Neural crest cell (in vitro differentiated cells): ENCODE measurements at regions not wholly inside any gene's neighbourhood (a gene's known extent, or its start where the extent isn't known, plus 50 kb on each side); places are given as distances from the start of the nearest gene placed in this dataset.

Source experiments
- DNase-seq: peaks from one replicate; pipeline ENCODE4 v3.0.0; 2021; ENCODE audit warnings: low read depth, mixed read lengths, low spot score
- H3K27ac Mint-ChIP-seq: one replicate; pipeline ENCODE4 v1.8.0; 2021; ENCODE audit warnings: mild to moderate bottlenecking, mixed read lengths; ENCODE audit not compliant: unreplicated experiment
- H3K27me3 Mint-ChIP-seq: 2 replicates; pipeline ENCODE4 v1.8.0; 2021; ENCODE audit warnings: low read depth, mild to moderate bottlenecking, mixed read lengths
- H3K36me3 Mint-ChIP-seq: 2 replicates; pipeline ENCODE4 v1.8.0; 2021; ENCODE audit warnings: low read depth, mild to moderate bottlenecking, mixed read lengths
- H3K4me1 Mint-ChIP-seq: 2 replicates; pipeline ENCODE4 v1.8.0; 2021; ENCODE audit warnings: mixed read lengths
- H3K4me3 Mint-ChIP-seq: one replicate; pipeline ENCODE4 v1.8.0; 2021; ENCODE audit warnings: mild to moderate bottlenecking, mixed read lengths
- H3K9me3 Mint-ChIP-seq: 2 replicates; pipeline ENCODE4 v1.8.0; 2021; ENCODE audit warnings: mixed read lengths
- TF ChIP-seq, protein P1 (sequence below): fragments of 200-600 bp; sonication (generic); conservative IDR thresholded peaks from 2 replicates; pipeline ENCODE4 v1.5.0; 2021; ENCODE audit warnings: antibody characterized with exemption, mild to moderate bottlenecking

DNA sequence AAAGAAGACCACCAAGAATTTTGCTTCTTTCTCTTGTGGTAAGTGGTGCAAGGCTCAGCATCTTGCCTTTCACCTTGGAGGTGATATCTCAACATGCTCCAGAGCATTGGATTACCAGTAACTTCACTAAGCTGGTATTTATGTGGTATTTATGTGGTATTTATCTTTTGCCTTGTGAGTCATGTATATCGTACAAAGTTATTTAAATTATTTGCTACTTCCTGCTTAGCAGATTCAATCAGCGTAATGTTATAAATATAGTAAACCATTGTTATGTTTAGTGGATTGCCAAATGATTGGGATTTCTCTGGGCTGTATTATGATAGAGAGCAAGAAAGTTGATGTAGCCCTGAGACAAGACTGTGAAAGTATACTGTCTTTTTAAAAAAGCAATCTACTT is 366.4 kb downstream of the IPO8 start:
- DNase-seq: no peak
- H3K27me3 Mint-ChIP-seq: no peaks in the 10 kb centered on the region
- H3K27ac Mint-ChIP-seq: no peak overlapping the region
- H3K9me3 Mint-ChIP-seq: no peaks in the 10 kb centered on the region
- no peaks in the 10 kb centered on the region for H3K36me3 Mint-ChIP-seq
- H3K4me3 Mint-ChIP-seq: no peak overlapping the region
- no peaks in the 10 kb centered on the region for H3K4me1 Mint-ChIP-seq
- TF ChIP-seq, protein P1, sequence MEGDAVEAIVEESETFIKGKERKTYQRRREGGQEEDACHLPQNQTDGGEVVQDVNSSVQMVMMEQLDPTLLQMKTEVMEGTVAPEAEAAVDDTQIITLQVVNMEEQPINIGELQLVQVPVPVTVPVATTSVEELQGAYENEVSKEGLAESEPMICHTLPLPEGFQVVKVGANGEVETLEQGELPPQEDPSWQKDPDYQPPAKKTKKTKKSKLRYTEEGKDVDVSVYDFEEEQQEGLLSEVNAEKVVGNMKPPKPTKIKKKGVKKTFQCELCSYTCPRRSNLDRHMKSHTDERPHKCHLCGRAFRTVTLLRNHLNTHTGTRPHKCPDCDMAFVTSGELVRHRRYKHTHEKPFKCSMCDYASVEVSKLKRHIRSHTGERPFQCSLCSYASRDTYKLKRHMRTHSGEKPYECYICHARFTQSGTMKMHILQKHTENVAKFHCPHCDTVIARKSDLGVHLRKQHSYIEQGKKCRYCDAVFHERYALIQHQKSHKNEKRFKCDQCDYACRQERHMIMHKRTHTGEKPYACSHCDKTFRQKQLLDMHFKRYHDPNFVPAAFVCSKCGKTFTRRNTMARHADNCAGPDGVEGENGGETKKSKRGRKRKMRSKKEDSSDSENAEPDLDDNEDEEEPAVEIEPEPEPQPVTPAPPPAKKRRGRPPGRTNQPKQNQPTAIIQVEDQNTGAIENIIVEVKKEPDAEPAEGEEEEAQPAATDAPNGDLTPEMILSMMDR: no peak

DNA sequence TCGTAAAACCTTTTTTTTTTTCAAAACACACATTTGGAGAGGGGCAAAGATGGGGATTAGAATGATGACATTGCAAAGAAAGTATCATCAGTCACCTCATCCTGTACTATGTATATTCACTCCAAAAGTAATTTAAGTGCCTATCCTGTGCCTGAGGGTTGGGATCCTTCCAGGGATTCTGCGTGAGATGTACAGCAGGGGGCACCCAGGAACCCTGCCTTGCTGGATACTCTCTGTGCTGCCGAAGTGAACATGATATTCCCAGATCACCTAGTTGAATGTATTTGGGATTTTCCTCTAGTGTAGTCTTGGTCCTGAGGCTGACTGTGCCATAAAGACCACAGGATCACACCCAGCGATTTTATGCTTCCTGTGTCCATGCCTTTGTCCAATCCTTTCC is 372.7 kb downstream of the IPO8 start:
- Mint-ChIP-seq H3K36me3 (no peaks in the 10 kb centered on the region), H3K4me3 (no peak overlapping the region), H3K27ac (no peak overlapping the region), H3K4me1 (no peaks in the 10 kb centered on the region), H3K9me3 (no peaks in the 10 kb centered on the region), H3K27me3 (no peaks in the 10 kb centered on the region)
- DNase-seq: no peak
- TF ChIP-seq, protein P1: no peak

DNA sequence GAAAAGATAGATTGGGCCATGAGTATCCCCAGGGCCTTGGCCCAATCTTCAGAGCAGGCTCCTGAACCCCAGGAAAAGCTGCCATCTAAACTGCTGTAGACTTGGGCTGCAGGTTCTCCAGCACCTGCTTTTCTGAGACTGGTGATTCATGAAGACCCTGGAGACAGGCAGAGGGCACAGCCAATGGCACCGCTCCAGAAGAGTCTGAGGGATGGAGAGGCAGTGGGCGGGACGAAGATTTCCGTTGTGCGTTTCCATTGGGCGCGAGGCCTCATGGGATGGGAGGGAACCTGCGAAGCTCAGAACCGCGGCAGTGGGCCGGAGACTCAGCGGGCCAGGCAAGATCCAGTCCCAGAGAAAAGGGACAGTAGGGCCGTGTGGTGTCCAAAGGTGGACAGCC is 375.1 kb downstream of the IPO8 start:
- Mint-ChIP-seq H3K27me3 (no peaks in the 10 kb centered on the region), H3K4me3 (no peak overlapping the region), H3K4me1 (no peaks in the 10 kb centered on the region), H3K9me3 (no peaks in the 10 kb centered on the region), H3K36me3 (no peaks in the 10 kb centered on the region), H3K27ac (no peak overlapping the region)
- TF ChIP-seq, protein P1: no peak
- DNase-seq: no peak

DNA sequence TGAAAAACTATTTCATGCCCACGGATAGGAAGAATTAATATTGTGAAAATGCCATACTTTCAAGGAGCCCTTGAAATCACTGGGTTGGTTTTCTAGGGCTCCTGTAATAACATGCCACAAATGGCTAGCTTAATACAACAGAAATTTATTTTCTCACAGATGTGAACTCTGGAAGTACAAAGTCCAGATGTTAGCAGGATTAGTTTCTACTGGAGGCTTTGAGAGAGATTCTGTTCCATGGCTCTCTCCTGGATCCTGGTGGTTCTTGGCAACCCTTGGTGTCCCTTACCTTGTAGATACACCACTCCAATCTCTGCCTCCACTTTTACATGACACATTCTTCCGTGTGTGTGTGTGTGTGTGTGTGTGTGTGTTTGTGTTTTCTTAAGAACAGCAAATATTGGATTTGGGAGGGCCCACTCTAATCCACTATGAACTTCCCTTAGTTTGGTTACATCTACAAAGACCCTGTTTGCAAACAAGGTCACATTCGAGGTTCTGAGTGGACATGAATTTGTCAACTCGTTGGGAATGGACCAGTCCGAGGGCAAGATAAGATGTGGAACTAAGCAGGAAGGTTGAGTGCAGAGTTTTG is 381.1 kb downstream of the IPO8 start:
- H3K27ac Mint-ChIP-seq: no peak overlapping the region
- no peaks in the 10 kb centered on the region for H3K36me3 Mint-ChIP-seq
- no peaks in the 10 kb centered on the region for H3K4me1 Mint-ChIP-seq
- H3K27me3 Mint-ChIP-seq: peaks cover 2% of the 10 kb centered on the region
- peaks cover 5% of the 10 kb centered on the region for H3K9me3 Mint-ChIP-seq
- DNase-seq: no peak
- TF ChIP-seq, protein P1: no peak
- H3K4me3 Mint-ChIP-seq: no peak overlapping the region

DNA sequence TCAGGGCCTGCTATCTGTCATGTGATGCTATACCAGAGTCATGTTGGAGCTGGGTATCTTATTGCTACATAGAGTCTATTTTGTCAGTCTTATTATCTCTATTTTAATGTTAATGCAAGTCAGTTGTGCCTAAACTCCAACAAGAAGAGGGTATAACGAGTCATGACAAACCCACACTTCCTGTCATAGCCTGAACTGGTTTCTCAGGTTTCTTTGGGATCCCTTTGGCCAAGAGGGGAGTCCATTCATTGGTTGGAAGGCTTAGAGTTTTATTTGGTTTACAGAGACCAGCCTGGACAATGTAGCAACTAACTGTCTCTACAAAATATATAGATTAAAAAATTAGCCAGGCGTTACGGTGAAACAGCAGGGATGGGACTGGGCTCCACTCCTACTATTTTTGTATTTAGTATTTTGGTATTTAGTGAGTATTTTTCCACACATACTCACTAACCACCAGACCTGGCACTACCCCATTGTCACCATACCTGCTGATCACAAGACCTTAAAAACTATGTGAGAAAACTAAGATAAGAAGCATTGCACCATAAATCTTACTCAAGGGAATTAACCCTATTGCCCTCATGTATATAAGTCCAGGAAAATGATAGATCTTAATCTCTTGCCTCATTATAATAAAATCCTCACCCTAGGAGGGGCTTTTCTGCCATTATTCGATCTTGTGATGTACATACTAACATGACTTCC is 387.5 kb downstream of the IPO8 start:
- DNase-seq: no peak
- Mint-ChIP-seq H3K4me3 (no peak overlapping the region), H3K4me1 (no peaks in the 10 kb centered on the region), H3K9me3 (peaks cover 10% of the 10 kb centered on the region), H3K36me3 (no peaks in the 10 kb centered on the region), H3K27ac (no peak overlapping the region), H3K27me3 (peaks cover 2% of the 10 kb centered on the region)
- TF ChIP-seq, protein P1: no peak
